Smooth muscle cell (in vitro differentiated cells): ENCODE measurements at regions not wholly inside any gene's neighbourhood (a gene's known extent, or its start where the extent isn't known, plus 50 kb on each side); places are given as distances from the start of the nearest gene placed in this dataset.

ENCODE experiments used
- DNase-seq: peaks from one replicate; lab custom pipeline; 2025; ENCODE audit not compliant: unreplicated experiment; lab: John Stamatoyannopoulos, UW
- H2AFZ ChIP-seq: fragments of 200-600 bp; sonication (generic); 2 replicates; pipeline ENCODE4 v1.6.0; 2016; ENCODE audit warnings: antibody characterized with exemption, low read depth, mild to moderate bottlenecking
- H3F3A ChIP-seq: fragments of 200-600 bp; sonication (generic); 2 replicates; pipeline ENCODE4 v1.6.0; 2017; ENCODE audit warnings: antibody characterized with exemption, low read depth
- H3K27ac ChIP-seq: fragments of 200-600 bp; sonication (generic); 2 replicates; pipeline ENCODE4 v1.5.1; 2016; ENCODE audit warnings: low read depth, mild to moderate bottlenecking
- H3K27me3 ChIP-seq: fragments of 200-600 bp; sonication (generic); 2 replicates; pipeline ENCODE4 v1.6.1; 2016; ENCODE audit warnings: low read depth, mild to moderate bottlenecking
- H3K36me3 ChIP-seq: fragments of 200-600 bp; sonication (generic); 2 replicates; pipeline ENCODE4 v1.5.1; 2016; ENCODE audit warnings: low read depth
- H3K4me1 ChIP-seq: fragments of 200-600 bp; sonication (generic); 2 replicates; pipeline ENCODE4 v1.5.1; 2016; ENCODE audit warnings: low read depth
- H3K4me2 ChIP-seq: fragments of 200-600 bp; sonication (generic); 2 replicates; pipeline ENCODE4 v1.6.0; 2016; ENCODE audit warnings: mild to moderate bottlenecking
- H3K4me3 ChIP-seq: fragments of 200-600 bp; sonication (generic); 2 replicates; pipeline ENCODE4 v1.5.1; 2016; ENCODE audit warnings: mild to moderate bottlenecking
- H3K79me2 ChIP-seq: fragments of 200-600 bp; sonication (generic); 2 replicates; pipeline ENCODE4 v1.6.0; 2016; ENCODE audit warnings: low read depth, mild to moderate bottlenecking
- H3K9ac ChIP-seq: fragments of 200-600 bp; sonication (generic); 2 replicates; pipeline ENCODE4 v1.6.0; 2016; ENCODE audit warnings: low read depth
- H3K9me3 ChIP-seq: fragments of 200-600 bp; sonication (generic); replicated peaks from 2 replicates; pipeline ENCODE4 v1.5.1; 2016; ENCODE audit warnings: low read depth
- H4K20me1 ChIP-seq: fragments of 200-600 bp; sonication (generic); 2 replicates; pipeline ENCODE4 v1.6.0; 2016; ENCODE audit warnings: low read depth
- CTCF ChIP-seq: fragments of 200-600 bp; sonication (generic); IDR thresholded peaks from 2 replicates; pipeline ENCODE4 v1.5.1; 2017; ENCODE audit warnings: borderline replicate concordance, mild to moderate bottlenecking, antibody characterized with exemption; ENCODE audit not compliant: insufficient read depth, poor library complexity, severe bottlenecking
- WGBS: methylation state at CpG from one replicate; pipeline ENCODE4 v1.1.7; 2016; ENCODE audit warnings: low lambda C conversion rate; 5-methylcytosine and 5-hydroxymethylcytosine counted together

GRCh38 chr9:86749894-86750255 lies 197.4 kb downstream of the GAS1 start:
- no peaks in the 10 kb centered on the region for H3K27me3 ChIP-seq
- peak overlapping the region; percentile 64 for H3K27ac ChIP-seq
- H3F3A ChIP-seq = no peaks in the 10 kb centered on the region
- H2AFZ ChIP-seq = peak overlapping the region; percentile 59
- H3K4me3 ChIP-seq = no peak overlapping the region
- DNase-seq = no peak
- no peak for TF ChIP-seq CTCF
- H3K4me1 ChIP-seq = no peaks in the 10 kb centered on the region
- no peaks in the 10 kb centered on the region for H3K9me3 ChIP-seq
- H3K4me2 ChIP-seq = peak overlapping the region; percentile 64
- no peaks in the 10 kb centered on the region for H3K36me3 ChIP-seq
- no peak overlapping the region for H3K9ac ChIP-seq
- WGBS = 33% methylated on average over 4 of the region's 4 CpGs
- no peaks in the 10 kb centered on the region for H3K79me2 ChIP-seq
- H4K20me1 ChIP-seq = no peaks in the 10 kb centered on the region

GRCh38 chr9:86749161-86749893 lies 198.0 kb downstream of the GAS1 start:
- H3K4me3 ChIP-seq = no peak overlapping the region
- no peaks in the 10 kb centered on the region for H3K79me2 ChIP-seq
- H3K4me2 ChIP-seq = peak overlapping the region; percentile 64
- WGBS = 89% methylated on average over 2 of the region's 2 CpGs
- no peak for DNase-seq
- no peak overlapping the region for H2AFZ ChIP-seq
- no peaks in the 10 kb centered on the region for H4K20me1 ChIP-seq
- TF ChIP-seq CTCF = no peak
- peak overlapping the region; percentile 64 for H3K27ac ChIP-seq
- H3F3A ChIP-seq = no peaks in the 10 kb centered on the region
- no peaks in the 10 kb centered on the region for H3K9me3 ChIP-seq
- no peaks in the 10 kb centered on the region for H3K27me3 ChIP-seq
- no peaks in the 10 kb centered on the region for H3K4me1 ChIP-seq
- H3K9ac ChIP-seq = no peak overlapping the region
- H3K36me3 ChIP-seq = no peaks in the 10 kb centered on the region

GRCh38 chr9:86747711-86748110 lies 199.6 kb downstream of the GAS1 start:
- TF ChIP-seq CTCF = no peak
- 63% methylated on average over 2 of the region's 2 CpGs for WGBS

More at GRCh38 chr9:86747711-86748110, 199.6 kb downstream of the GAS1 start:
- DNase-seq = no peak
- Histone ChIP-seq H2AFZ (no peak overlapping the region), H3K27me3 (no peaks in the 10 kb centered on the region), H3K4me2 (no peak overlapping the region), H3K27ac (no peak overlapping the region), H3K9ac (no peak overlapping the region), H3K4me3 (no peak overlapping the region), H3K9me3 (no peaks in the 10 kb centered on the region), H4K20me1 (no peaks in the 10 kb centered on the region), H3K36me3 (no peaks in the 10 kb centered on the region), H3F3A (no peaks in the 10 kb centered on the region), H3K79me2 (no peaks in the 10 kb centered on the region), H3K4me1 (no peaks in the 10 kb centered on the region)
